Hindlimb muscle (tissue), 1 donor: ENCODE measurements at regions not wholly inside any gene's neighbourhood (a gene's known extent, or its start where the extent isn't known, plus 50 kb on each side); places are given as distances from the start of the nearest gene placed in this dataset.
"Not testable (repeated sequence)": the region's sequence is repeated elsewhere in the genome, so short reads cannot be mapped to it uniquely, and the experiment has no call there.

Source experiments
- DNase-seq: peaks from one replicate; pipeline ENCODE4 v3.0.0-alpha.2; 2013

GRCh38 chr3:10706740-10707399 lies 109.2 kb upstream of the SLC6A11 start:
- no peak for DNase-seq

- DNase-seq: no peak
Measured at GRCh38 chr3:10707400-10708215, 108.4 kb upstream of the SLC6A11 start.

GRCh38 chr3:10708216-10708893 lies 107.7 kb upstream of the SLC6A11 start:
- no peak for DNase-seq

GRCh38 chr3:10709110-10709781 lies 106.8 kb upstream of the SLC6A11 start:
- no peak for DNase-seq

- DNase-seq: no peak
Measured at GRCh38 chr3:10712121-10712520, 103.9 kb upstream of the SLC6A11 start.

- DNase-seq: no peak
Measured at GRCh38 chr3:10713656-10714055, 102.4 kb upstream of the SLC6A11 start.

GRCh38 chr3:10715886-10716285 lies 100.1 kb upstream of the SLC6A11 start:
- no peak for DNase-seq

GRCh38 chr3:10716964-10717363 lies 99.1 kb upstream of the SLC6A11 start:
- DNase-seq: no peak

- no peak for DNase-seq
Measured at GRCh38 chr3:10717756-10718155, 98.3 kb upstream of the SLC6A11 start.

- no peak for DNase-seq
Measured at GRCh38 chr3:10721101-10721500, 94.9 kb upstream of the SLC6A11 start.

- DNase-seq: no peak
Measured at GRCh38 chr3:10722911-10723310, 93.1 kb upstream of the SLC6A11 start.

GRCh38 chr3:10723991-10724390 lies 92.0 kb upstream of the SLC6A11 start:
- DNase-seq: no peak

GRCh38 chr3:10725067-10725466 lies 91.0 kb upstream of the SLC6A11 start:
- DNase-seq: no peak

GRCh38 chr3:10725846-10726245 lies 90.2 kb upstream of the SLC6A11 start:
- DNase-seq: no peak

GRCh38 chr3:10726787-10727186 lies 89.2 kb upstream of the SLC6A11 start:
- no peak for DNase-seq

GRCh38 chr3:10729439-10729838 lies 86.6 kb upstream of the SLC6A11 start:
- DNase-seq: no peak

GRCh38 chr3:10732292-10732691 lies 83.7 kb upstream of the SLC6A11 start:
- no peak for DNase-seq

- DNase-seq: no peak
Measured at GRCh38 chr3:10733297-10733696, 82.7 kb upstream of the SLC6A11 start.

- not testable (repeated sequence) for DNase-seq
Measured at GRCh38 chr3:10736444-10736843, 79.6 kb upstream of the SLC6A11 start.

- DNase-seq: no peak
Measured at GRCh38 chr3:10737785-10738184, 78.2 kb upstream of the SLC6A11 start.

GRCh38 chr3:10738688-10739372 lies 77.2 kb upstream of the SLC6A11 start:
- peak; percentile 48 for DNase-seq

GRCh38 chr3:10740954-10741353 lies 75.1 kb upstream of the SLC6A11 start:
- no peak for DNase-seq
